ENCODE measurements at regions not wholly inside any gene's neighbourhood (a gene's known extent, or its start where the extent isn't known, plus 50 kb on each side); places are given as distances from the start of the nearest gene placed in this dataset.

- H3K4me1 ChIP-seq (ENCODE audit: low read depth) = no peaks in the 10 kb centered on the region
- H3K36me3 ChIP-seq = no peaks in the 10 kb centered on the region
- no peak overlapping the region for H3K4me3 ChIP-seq
- no peak overlapping the region for H3K27ac ChIP-seq
- H3K9me3 ChIP-seq (ENCODE audit: low read depth) = no peaks in the 10 kb centered on the region
- no peak for TF ChIP-seq CTCF (IDR thresholded peaks at IDR 0.05; ENCODE audit: low read depth, low read length)
- peak in 1 of 2 donors; percentile 27 for DNase-seq (ENCODE audit: low read depth in 1 of 2, low spot score in 1 of 2)
- no peaks in the 10 kb centered on the region for H3K27me3 ChIP-seq
Measured at GRCh38 chr2:20539133-20539719, 92.4 kb downstream of the RHOB start.

GRCh38 chr2:20539776-20540586, 93.1 kb downstream of the RHOB start:
- Histone ChIP-seq H3K27ac (no peak overlapping the region), H3K36me3 (no peaks in the 10 kb centered on the region), H3K4me1 (ENCODE audit: low read depth) (no peaks in the 10 kb centered on the region), H3K27me3 (no peaks in the 10 kb centered on the region), H3K9me3 (ENCODE audit: low read depth) (no peaks in the 10 kb centered on the region), H3K4me3 (no peak overlapping the region)
- DNase-seq (ENCODE audit: low read depth in 1 of 2, low spot score in 1 of 2) = no peak
- TF ChIP-seq CTCF (IDR thresholded peaks at IDR 0.05; ENCODE audit: low read depth, low read length) = no peak

- DNase-seq (ENCODE audit: low read depth in 1 of 2, low spot score in 1 of 2) = no peak
- Histone ChIP-seq H3K9me3 (ENCODE audit: low read depth) (no peaks in the 10 kb centered on the region), H3K4me3 (no peak overlapping the region)
Measured at GRCh38 chr2:20540587-20541293, 93.9 kb downstream of the RHOB start.

GRCh38 chr2:20541294-20541640, 94.4 kb downstream of the RHOB start:
- no peak for TF ChIP-seq CTCF (IDR thresholded peaks at IDR 0.05; ENCODE audit: low read depth, low read length)
- no peak for DNase-seq (ENCODE audit: low read depth in 1 of 2, low spot score in 1 of 2)
- Histone ChIP-seq H3K9me3 (ENCODE audit: low read depth) (no peaks in the 10 kb centered on the region), H3K4me3 (no peak overlapping the region), H3K27me3 (no peaks in the 10 kb centered on the region), H3K27ac (no peak overlapping the region), H3K36me3 (no peaks in the 10 kb centered on the region), H3K4me1 (ENCODE audit: low read depth) (no peaks in the 10 kb centered on the region)

More at GRCh38 chr2:20540587-20541293, 93.9 kb downstream of the RHOB start:
- Histone ChIP-seq H3K36me3 (no peaks in the 10 kb centered on the region), H3K27ac (no peak overlapping the region), H3K4me1 (ENCODE audit: low read depth) (no peaks in the 10 kb centered on the region), H3K27me3 (no peaks in the 10 kb centered on the region)
- TF ChIP-seq CTCF (IDR thresholded peaks at IDR 0.05; ENCODE audit: low read depth, low read length) = no peak

- DNase-seq (ENCODE audit: low read depth in 1 of 2, low spot score in 1 of 2) = no peak
- Histone ChIP-seq H3K27me3 (no peaks in the 10 kb centered on the region), H3K27ac (no peak overlapping the region), H3K4me1 (ENCODE audit: low read depth) (no peaks in the 10 kb centered on the region), H3K9me3 (ENCODE audit: low read depth) (no peaks in the 10 kb centered on the region), H3K4me3 (no peak overlapping the region), H3K36me3 (no peaks in the 10 kb centered on the region)
- TF ChIP-seq CTCF (IDR thresholded peaks at IDR 0.05; ENCODE audit: low read depth, low read length) = no peak
Measured at GRCh38 chr2:20541651-20542050, 94.8 kb downstream of the RHOB start.
